Adipocyte (in vitro differentiated cells): ENCODE measurements at regions not wholly inside any gene's neighbourhood (a gene's known extent, or its start where the extent isn't known, plus 50 kb on each side); places are given as distances from the start of the nearest gene placed in this dataset.
A peak's percentile ranks its signal among the peaks of the same experiment; 100 is the strongest.

ENCODE experiments used
- DNase-seq: peaks from one replicate; pipeline ENCODE4 v3.0.0-alpha.2; 2015; ENCODE audit warnings: low read depth
- H3K27me3 ChIP-seq: replicated peaks from 2 replicates; pipeline ENCODE4 v1.7.0; 2013; ENCODE audit warnings: mild to moderate bottlenecking, low read length, moderate library complexity; ENCODE audit not compliant: control insufficient read depth, insufficient read depth
- H3K36me3 ChIP-seq: 2 replicates; pipeline ENCODE4 v1.7.0; 2013; ENCODE audit warnings: low read length, mild to moderate bottlenecking, moderate library complexity; ENCODE audit not compliant: control insufficient read depth, insufficient read depth, severe bottlenecking
- H3K4me1 ChIP-seq: 2 replicates; pipeline ENCODE4 v1.7.0; 2013; ENCODE audit warnings: mild to moderate bottlenecking, low read length, moderate library complexity; ENCODE audit not compliant: control insufficient read depth, insufficient read depth
- H3K4me3 ChIP-seq: 2 replicates; pipeline ENCODE4 v1.7.0; 2013; ENCODE audit warnings: mild to moderate bottlenecking, low read length, moderate library complexity
- H3K9ac ChIP-seq: 2 replicates; pipeline ENCODE4 v1.7.0; 2013; ENCODE audit warnings: mild to moderate bottlenecking, low read length, moderate library complexity
- H3K9me3 ChIP-seq: 2 replicates; pipeline ENCODE4 v1.7.0; 2013; ENCODE audit warnings: mild to moderate bottlenecking, low read length, moderate library complexity; ENCODE audit not compliant: control insufficient read depth

GRCh38 chr7:41065663-41066062, 637.2 kb downstream of the INHBA start:
- Histone ChIP-seq H3K27me3 (no peaks in the 10 kb centered on the region), H3K9ac (no peak overlapping the region), H3K36me3 (no peaks in the 10 kb centered on the region), H3K9me3 (no peaks in the 10 kb centered on the region), H3K4me3 (no peak overlapping the region), H3K4me1 (peaks cover 4% of the 10 kb centered on the region)
- DNase-seq, result no peak

- Histone ChIP-seq H3K4me3 (no peak overlapping the region), H3K9me3 (no peaks in the 10 kb centered on the region), H3K4me1 (peaks cover 10% of the 10 kb centered on the region), H3K9ac (no peak overlapping the region), H3K36me3 (no peaks in the 10 kb centered on the region), H3K27me3 (no peaks in the 10 kb centered on the region)
- no peak for DNase-seq
Observed at GRCh38 chr7:41063116-41063515, 639.8 kb downstream of the INHBA start.

- Histone ChIP-seq H3K36me3 (no peaks in the 10 kb centered on the region), H3K9me3 (no peaks in the 10 kb centered on the region), H3K4me1 (peaks cover 10% of the 10 kb centered on the region), H3K27me3 (no peaks in the 10 kb centered on the region), H3K9ac (no peak overlapping the region), H3K4me3 (no peak overlapping the region)
- DNase-seq, result no peak
Observed at GRCh38 chr7:41060796-41061195, 642.1 kb downstream of the INHBA start.

- Histone ChIP-seq H3K9me3 (no peaks in the 10 kb centered on the region), H3K4me1 (peaks cover 10% of the 10 kb centered on the region), H3K9ac (no peak overlapping the region), H3K4me3 (no peak overlapping the region), H3K36me3 (no peaks in the 10 kb centered on the region), H3K27me3 (no peaks in the 10 kb centered on the region)
- no peak for DNase-seq
Observed at GRCh38 chr7:41059796-41060195, 643.1 kb downstream of the INHBA start.

GRCh38 chr7:41058986-41059741, 643.7 kb downstream of the INHBA start:
- no peaks in the 10 kb centered on the region for H3K27me3 ChIP-seq
- DNase-seq, result no peak

GRCh38 chr7:41054960-41055661, 647.8 kb downstream of the INHBA start:
- DNase-seq, result no peak
- Histone ChIP-seq H3K4me1 (peaks cover 6% of the 10 kb centered on the region), H3K27me3 (no peaks in the 10 kb centered on the region), H3K36me3 (no peaks in the 10 kb centered on the region), H3K4me3 (no peak overlapping the region), H3K9ac (no peak overlapping the region), H3K9me3 (no peaks in the 10 kb centered on the region)

More at GRCh38 chr7:41058986-41059741, 643.7 kb downstream of the INHBA start:
- Histone ChIP-seq H3K36me3 (no peaks in the 10 kb centered on the region), H3K9me3 (no peaks in the 10 kb centered on the region), H3K9ac (no peak overlapping the region), H3K4me3 (no peak overlapping the region), H3K4me1 (peaks cover 10% of the 10 kb centered on the region)

GRCh38 chr7:41053820-41054219, 649.1 kb downstream of the INHBA start:
- Histone ChIP-seq H3K27me3 (no peaks in the 10 kb centered on the region), H3K36me3 (no peaks in the 10 kb centered on the region), H3K4me3 (no peak overlapping the region), H3K9ac (no peak overlapping the region), H3K9me3 (no peaks in the 10 kb centered on the region), H3K4me1 (no peaks in the 10 kb centered on the region)
- peak; percentile 30 for DNase-seq

- no peak for DNase-seq
- H3K36me3 ChIP-seq, result no peaks in the 10 kb centered on the region
- no peak overlapping the region for H3K9ac ChIP-seq
- no peaks in the 10 kb centered on the region for H3K27me3 ChIP-seq
- no peaks in the 10 kb centered on the region for H3K9me3 ChIP-seq
- H3K4me1 ChIP-seq, result peaks cover 5% of the 10 kb centered on the region
- no peak overlapping the region for H3K4me3 ChIP-seq
Observed at GRCh38 chr7:41052736-41053135, 650.2 kb downstream of the INHBA start.

- H3K27me3 ChIP-seq, result no peaks in the 10 kb centered on the region
- DNase-seq, result no peak
- H3K4me1 ChIP-seq, result peaks cover 11% of the 10 kb centered on the region
- H3K9me3 ChIP-seq, result no peaks in the 10 kb centered on the region
- no peak overlapping the region for H3K9ac ChIP-seq
- no peaks in the 10 kb centered on the region for H3K36me3 ChIP-seq
- no peak overlapping the region for H3K4me3 ChIP-seq
Observed at GRCh38 chr7:41052201-41052600, 650.7 kb downstream of the INHBA start.

GRCh38 chr7:41051535-41051934, 651.4 kb downstream of the INHBA start:
- Histone ChIP-seq H3K27me3 (no peaks in the 10 kb centered on the region), H3K36me3 (no peaks in the 10 kb centered on the region), H3K4me3 (no peak overlapping the region), H3K9me3 (no peaks in the 10 kb centered on the region), H3K9ac (no peak overlapping the region), H3K4me1 (peaks cover 17% of the 10 kb centered on the region)
- no peak for DNase-seq

- no peak for DNase-seq
- Histone ChIP-seq H3K4me3 (no peak overlapping the region), H3K4me1 (peaks cover 22% of the 10 kb centered on the region), H3K27me3 (no peaks in the 10 kb centered on the region), H3K9ac (no peak overlapping the region), H3K36me3 (no peaks in the 10 kb centered on the region), H3K9me3 (no peaks in the 10 kb centered on the region)
Observed at GRCh38 chr7:41051062-41051461, 651.8 kb downstream of the INHBA start.
